ENCODE measurements at regions not wholly inside any gene's neighbourhood (a gene's known extent, or its start where the extent isn't known, plus 50 kb on each side); places are given as distances from the start of the nearest gene placed in this dataset.
"Not testable (repeated sequence)": the region's sequence is repeated elsewhere in the genome, so short reads cannot be mapped to it uniquely, and the experiment has no call there.

- Histone ChIP-seq H3K27me3 (no peaks in the 10 kb centered on the region), H3K9ac (no peak overlapping the region), H3K4me2 (no peak overlapping the region), H3K9me3 (peaks cover 18% of the 10 kb centered on the region), H3K36me3 (no peaks in the 10 kb centered on the region), H3K4me1 (0 out of 2 replicates have a peak, but pooled peaks cover 6% of the 10 kb centered on the region), H3K4me3 (no peak overlapping the region), H3K27ac (no peak overlapping the region), H4K20me1 (no peaks in the 10 kb centered on the region)
- TF ChIP-seq Cebpa-rat (IDR thresholded peaks at IDR 0.05): no peak
These were observed 75.4 kb upstream of the FAT1 start for GRCh38 chr4:186798951-186799659.

DNA sequence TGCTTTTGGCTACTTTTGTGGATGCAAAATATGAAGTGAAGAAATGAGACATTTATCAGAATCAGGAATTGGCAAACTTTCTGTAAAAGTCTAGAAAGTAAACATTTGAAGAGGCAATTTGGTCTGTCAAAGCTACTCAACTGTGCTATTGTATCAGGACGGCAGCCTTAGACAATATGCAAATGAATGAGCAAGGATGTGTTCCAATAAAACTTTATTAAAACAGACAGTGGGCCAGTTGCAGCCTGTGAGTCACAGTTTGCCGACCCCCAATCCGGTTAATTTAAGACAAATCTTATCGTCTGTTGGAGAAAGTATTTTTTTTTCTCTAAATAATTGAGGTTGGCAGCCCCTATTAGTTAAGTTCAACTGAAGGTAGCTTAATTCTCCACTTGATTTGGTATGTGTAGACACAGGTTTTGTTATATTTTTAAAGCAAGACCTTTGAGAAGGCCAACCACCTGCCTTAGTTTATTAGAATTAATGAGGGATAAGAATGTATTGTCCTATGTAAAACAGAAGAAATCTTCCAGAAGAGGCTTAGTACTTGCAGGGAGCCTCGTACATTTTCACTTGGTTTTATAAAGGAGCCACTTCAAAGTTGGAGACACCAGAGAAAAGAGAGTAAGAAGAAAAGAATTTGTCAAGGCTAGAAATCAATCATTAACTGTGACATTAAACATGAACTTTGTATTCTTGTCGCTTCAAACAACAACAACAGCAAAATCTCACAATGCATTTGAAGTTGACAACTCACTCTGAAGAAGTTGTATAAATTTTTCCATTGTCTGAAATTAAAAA lies 81.6 kb upstream of the FAT1 start:
- H3K27ac ChIP-seq: no peak overlapping the region
- TF ChIP-seq Cebpa-rat (IDR thresholded peaks at IDR 0.05): no peak
- H3K4me2 ChIP-seq: no peak overlapping the region
- no peaks in the 10 kb centered on the region; the same call in 1 of the 2 replicates for H3K36me3 ChIP-seq
- no peaks in the 10 kb centered on the region for H3K27me3 ChIP-seq
- H4K20me1 ChIP-seq: no peaks in the 10 kb centered on the region
- peaks cover 28% of the 10 kb centered on the region for H3K4me1 ChIP-seq
- H3K9ac ChIP-seq: no peak overlapping the region
- no peak overlapping the region for H3K4me3 ChIP-seq
- H3K9me3 ChIP-seq: peaks cover 36% of the 10 kb centered on the region

DNA sequence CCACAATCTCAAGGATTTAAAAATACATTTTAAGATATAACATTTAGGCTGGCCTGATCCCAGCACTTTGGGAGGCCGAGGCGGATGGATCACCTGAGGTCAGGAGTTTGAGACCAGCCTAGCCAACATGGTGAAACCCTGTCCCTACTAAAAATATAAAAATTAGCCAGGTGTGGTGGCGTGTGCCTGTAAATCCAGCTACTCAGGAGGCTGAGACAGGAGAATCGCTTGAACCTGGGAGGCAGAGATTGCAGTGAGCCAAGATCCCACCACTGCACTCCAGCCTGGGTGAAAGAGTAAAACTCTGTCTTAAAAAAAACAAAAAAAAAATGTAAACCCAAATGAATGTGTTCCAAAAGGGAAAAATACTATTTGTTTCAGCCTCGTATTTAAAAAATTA lies 82.3 kb upstream of the FAT1 start:
- Histone ChIP-seq H3K9me3 (peaks cover 40% of the 10 kb centered on the region), H3K4me1 (peaks cover 28% of the 10 kb centered on the region)
- not testable (repeated sequence) for H3K4me2 ChIP-seq, H4K20me1 ChIP-seq, H3K27me3 ChIP-seq, H3K27ac ChIP-seq, H3K9ac ChIP-seq, H3K4me3 ChIP-seq, H3K36me3 ChIP-seq

DNA sequence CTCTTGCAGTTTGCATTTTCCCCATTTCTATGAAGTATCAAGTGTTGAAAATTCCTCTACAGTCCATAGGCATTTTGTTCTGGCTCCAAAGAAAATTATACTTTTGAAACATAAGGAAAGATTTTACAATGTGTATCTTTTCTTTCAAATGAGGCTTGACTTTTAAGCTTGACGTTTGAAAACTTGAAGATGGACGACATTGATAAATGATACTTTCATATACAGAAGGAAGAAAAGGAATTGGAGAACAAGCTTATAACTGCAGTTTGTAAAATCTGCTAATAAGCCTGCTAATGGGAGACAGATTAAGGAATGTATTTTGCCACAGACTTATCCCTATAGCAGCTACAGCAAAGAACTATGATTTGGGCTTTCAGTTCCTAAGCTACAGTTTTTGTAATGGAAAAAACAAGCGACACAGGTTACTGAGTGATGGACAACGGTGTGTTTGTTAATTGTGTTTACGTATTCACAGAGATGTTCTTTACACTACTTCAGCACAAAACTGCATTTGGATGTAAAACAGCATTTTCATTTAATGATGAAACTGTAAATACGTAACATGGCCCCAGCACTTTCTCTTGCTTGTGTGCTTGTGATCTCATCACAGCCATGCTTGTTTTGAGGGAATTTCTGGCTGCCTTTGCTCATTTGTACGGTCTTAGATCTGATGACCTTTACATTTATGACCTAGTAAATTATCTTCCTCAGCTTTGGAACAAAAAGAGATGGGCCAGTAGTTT lies 83.2 kb upstream of the FAT1 start:
- Histone ChIP-seq H3K4me1 (peaks cover 30% of the 10 kb centered on the region), H3K4me2 (no peak overlapping the region), H3K9ac (no peak overlapping the region), H4K20me1 (no peaks in the 10 kb centered on the region), H3K36me3 (peaks cover 6% of the 10 kb centered on the region; the same call in 1 of the 2 replicates), H3K27me3 (no peaks in the 10 kb centered on the region), H3K27ac (no peak overlapping the region), H3K9me3 (peaks cover 40% of the 10 kb centered on the region), H3K4me3 (no peak overlapping the region)
- TF ChIP-seq Cebpa-rat (IDR thresholded peaks at IDR 0.05): no peak

DNA sequence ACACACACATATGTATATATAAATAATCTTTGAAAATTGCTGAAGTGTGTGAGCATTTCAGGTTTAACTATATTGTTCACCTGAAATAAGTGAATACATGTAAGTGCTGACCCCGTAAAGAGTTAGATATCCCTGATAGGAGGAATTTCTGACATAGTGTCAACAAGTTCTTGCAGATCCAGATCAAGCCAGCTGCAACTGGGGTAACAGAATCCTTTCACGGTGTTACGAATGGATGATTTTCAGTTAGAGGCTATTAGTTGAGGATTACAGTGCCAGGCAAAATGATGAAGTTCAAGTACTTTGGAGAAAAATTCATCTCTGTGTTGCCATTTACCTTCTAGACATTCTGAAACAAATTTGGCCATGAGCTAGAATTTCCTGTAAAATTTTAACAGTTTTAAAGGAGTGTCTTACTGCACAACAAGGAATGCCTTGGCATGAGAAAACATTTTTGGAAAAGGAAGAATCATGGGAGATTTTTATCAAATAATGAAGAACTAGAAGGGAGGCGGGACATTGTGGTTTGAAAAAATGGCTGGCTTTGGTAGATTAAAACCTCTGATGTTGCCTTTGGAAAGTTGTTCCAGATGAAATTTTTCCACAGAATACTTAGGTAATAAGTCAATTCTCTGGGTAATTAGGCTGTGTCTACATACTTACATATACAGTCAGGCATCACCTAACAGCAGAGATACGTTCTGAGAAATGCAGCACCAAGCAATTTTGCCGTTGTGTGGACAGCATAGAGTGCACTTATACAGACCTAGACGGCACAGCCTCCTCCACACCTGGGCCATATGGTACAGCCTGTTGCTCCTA lies 84.4 kb upstream of the FAT1 start:
- Histone ChIP-seq H3K9me3 (peaks cover 40% of the 10 kb centered on the region), H3K9ac (no peak overlapping the region), H3K4me2 (peak overlapping the region; percentile 48), H3K36me3 (peaks cover 6% of the 10 kb centered on the region; the same call in 1 of the 2 replicates), H4K20me1 (no peaks in the 10 kb centered on the region), H3K4me1 (peaks cover 39% of the 10 kb centered on the region), H3K4me3 (0 out of 2 replicates have a peak overlapping the region, but pooled peaks have one; percentile 5), H3K27ac (no peak overlapping the region; the same call in 1 of the 2 replicates), H3K27me3 (no peaks in the 10 kb centered on the region)
- no peak for TF ChIP-seq Cebpa-rat (IDR thresholded peaks at IDR 0.05)

DNA sequence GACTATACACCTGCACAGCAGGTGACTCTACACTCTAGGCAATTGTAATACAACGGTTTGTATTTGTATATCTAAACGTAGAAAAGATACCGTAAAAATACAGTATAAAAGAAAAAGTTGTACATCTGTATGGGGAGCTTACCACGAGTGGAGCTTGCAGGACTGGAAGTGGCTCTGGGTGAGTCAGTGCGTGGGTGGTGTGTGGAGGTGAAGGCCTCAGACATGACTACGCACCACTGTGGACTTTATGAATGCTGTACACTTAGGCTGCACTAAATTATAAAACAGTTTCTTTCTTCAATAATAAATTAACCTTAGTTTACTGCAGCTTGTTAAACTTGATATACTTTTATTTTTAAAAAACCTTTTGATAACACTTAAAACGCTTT lies 85.0 kb upstream of the FAT1 start:
- H3K4me2 ChIP-seq: peak overlapping the region; percentile 48
- H3K4me3 ChIP-seq: 0 out of 2 replicates have a peak overlapping the region, but pooled peaks have one; percentile 5
- no peaks in the 10 kb centered on the region for H4K20me1 ChIP-seq
- H3K9me3 ChIP-seq: peaks cover 40% of the 10 kb centered on the region
- no peak for TF ChIP-seq Cebpa-rat (IDR thresholded peaks at IDR 0.05)
- H3K9ac ChIP-seq: no peak overlapping the region
- H3K27me3 ChIP-seq: no peaks in the 10 kb centered on the region
- H3K27ac ChIP-seq: no peak overlapping the region
- peaks cover 45% of the 10 kb centered on the region for H3K4me1 ChIP-seq
- H3K36me3 ChIP-seq: peaks cover 6% of the 10 kb centered on the region; the same call in 1 of the 2 replicates

- TF ChIP-seq Cebpa-rat (IDR thresholded peaks at IDR 0.05): no peak
- Histone ChIP-seq H4K20me1 (no peaks in the 10 kb centered on the region), H3K27ac (no peak overlapping the region), H3K9ac (no peak overlapping the region), H3K4me3 (no peak overlapping the region), H3K4me2 (no peak overlapping the region), H3K27me3 (no peaks in the 10 kb centered on the region), H3K4me1 (peaks cover 50% of the 10 kb centered on the region), H3K9me3 (peaks cover 40% of the 10 kb centered on the region), H3K36me3 (peaks cover 6% of the 10 kb centered on the region; the same call in 1 of the 2 replicates)
These were observed 85.4 kb upstream of the FAT1 start for GRCh38 chr4:186809070-186809469.

GRCh38 chr4:186810613-186811150 lies 87.0 kb upstream of the FAT1 start:
- H3K36me3 ChIP-seq: peaks cover 6% of the 10 kb centered on the region; the same call in 1 of the 2 replicates
- H4K20me1 ChIP-seq: no peaks in the 10 kb centered on the region
- peak overlapping the region; percentile 27; the same call in 1 of the 2 replicates for H3K27ac ChIP-seq
- no peak overlapping the region for H3K4me3 ChIP-seq
- TF ChIP-seq Cebpa-rat (IDR thresholded peaks at IDR 0.05): no peak
- peaks cover 66% of the 10 kb centered on the region for H3K4me1 ChIP-seq
- no peak overlapping the region for H3K9ac ChIP-seq
- H3K27me3 ChIP-seq: no peaks in the 10 kb centered on the region
- H3K9me3 ChIP-seq: peaks cover 35% of the 10 kb centered on the region
- H3K4me2 ChIP-seq: no peak overlapping the region

GRCh38 chr4:186812592-186812991 lies 88.9 kb upstream of the FAT1 start:
- Histone ChIP-seq H3K4me1 (peaks cover 76% of the 10 kb centered on the region), H3K27ac (peak overlapping the region; percentile 71; the same call in 1 of the 2 replicates), H3K4me3 (no peak overlapping the region), H3K4me2 (peak overlapping the region; percentile 65), H3K36me3 (peaks cover 6% of the 10 kb centered on the region; the same call in 1 of the 2 replicates), H4K20me1 (no peaks in the 10 kb centered on the region), H3K9me3 (peaks cover 37% of the 10 kb centered on the region), H3K9ac (peak overlapping the region; percentile 16; the same call in 1 of the 2 replicates), H3K27me3 (no peaks in the 10 kb centered on the region)
- TF ChIP-seq Cebpa-rat (IDR thresholded peaks at IDR 0.05): no peak
